ENCODE measurements at regions not wholly inside any gene's neighbourhood (a gene's known extent, or its start where the extent isn't known, plus 50 kb on each side); places are given as distances from the start of the nearest gene placed in this dataset.

- Histone ChIP-seq H3K4me3 (no peak overlapping the region), H3K27ac (no peak overlapping the region), H3K36me3 (no peaks in the 10 kb centered on the region), H3K4me1 (no peaks in the 10 kb centered on the region), H3K27me3 (no peaks in the 10 kb centered on the region), H3K9me3 (no peaks in the 10 kb centered on the region)
- TF ChIP-seq POLR2AphosphoS5 (IDR thresholded peaks at IDR 0.05): no peak
- no peak for TF ChIP-seq CTCF (IDR thresholded peaks at IDR 0.05)
- no peak for TF ChIP-seq EP300 (IDR thresholded peaks at IDR 0.05; ENCODE audit: low read depth)
- no peak for TF ChIP-seq POLR2A (IDR thresholded peaks at IDR 0.05)
- intact Hi-C loops (cut with DNase I; ENCODE audit: low total_unique reads): no loop called here
- in situ Hi-C loops (cut with MboI; ENCODE audit: low pct_ligation_motif_present in 1 of 4, low pct_unique_long_range_greater_than_20kb in 1 of 4, low sequenced_read_pairs in 3 of 4): no loop called here
- DNase-seq: no peak
Observed at GRCh38 chr4:96166806-96167205, 326.9 kb downstream of the PDHA2 start.

GRCh38 chr4:96170198-96170597 lies 330.3 kb downstream of the PDHA2 start:
- Histone ChIP-seq H3K27ac (no peak overlapping the region), H3K36me3 (no peaks in the 10 kb centered on the region), H3K9me3 (no peaks in the 10 kb centered on the region), H3K27me3 (no peaks in the 10 kb centered on the region), H3K4me1 (no peaks in the 10 kb centered on the region), H3K4me3 (no peak overlapping the region)
- intact Hi-C loops (cut with DNase I; ENCODE audit: low total_unique reads) (no loop called here), in situ Hi-C loops (cut with MboI; ENCODE audit: low pct_ligation_motif_present in 1 of 4, low pct_unique_long_range_greater_than_20kb in 1 of 4, low sequenced_read_pairs in 3 of 4) (no loop called here)
- TF ChIP-seq POLR2AphosphoS5 (IDR thresholded peaks at IDR 0.05) (no peak), EP300 (IDR thresholded peaks at IDR 0.05; ENCODE audit: low read depth) (no peak), POLR2A (IDR thresholded peaks at IDR 0.05) (no peak), CTCF (IDR thresholded peaks at IDR 0.05) (no peak)
- 80 to 95% methylated on average over 1 to 14 of the region's 14 CpGs for WGBS, 2 donors (ENCODE audit: low coverage in 1 of 2)
- DNase-seq: no peak

GRCh38 chr4:96173756-96174155 lies 333.9 kb downstream of the PDHA2 start:
- in situ Hi-C loops (cut with MboI; ENCODE audit: low pct_ligation_motif_present in 1 of 4, low pct_unique_long_range_greater_than_20kb in 1 of 4, low sequenced_read_pairs in 3 of 4) (no loop called here), intact Hi-C loops (cut with DNase I; ENCODE audit: low total_unique reads) (no loop called here)
- Histone ChIP-seq H3K27me3 (no peaks in the 10 kb centered on the region), H3K27ac (no peak overlapping the region), H3K4me1 (no peaks in the 10 kb centered on the region), H3K36me3 (no peaks in the 10 kb centered on the region), H3K4me3 (no peak overlapping the region), H3K9me3 (no peaks in the 10 kb centered on the region)
- DNase-seq: no peak
- no peak for TF ChIP-seq POLR2A (IDR thresholded peaks at IDR 0.05)
- no peak for TF ChIP-seq POLR2AphosphoS5 (IDR thresholded peaks at IDR 0.05)
- no peak for TF ChIP-seq EP300 (IDR thresholded peaks at IDR 0.05; ENCODE audit: low read depth)
- WGBS, 2 donors (ENCODE audit: low coverage in 1 of 2): 49 to 55% methylated on average over 3 of the region's 3 CpGs

- intact Hi-C loops (cut with DNase I; ENCODE audit: low total_unique reads): no loop called here
- Histone ChIP-seq H3K27ac (no peak overlapping the region), H3K27me3 (no peaks in the 10 kb centered on the region), H3K4me1 (no peaks in the 10 kb centered on the region), H3K4me3 (no peak overlapping the region), H3K9me3 (no peaks in the 10 kb centered on the region), H3K36me3 (no peaks in the 10 kb centered on the region)
- TF ChIP-seq EP300 (IDR thresholded peaks at IDR 0.05; ENCODE audit: low read depth) (no peak), POLR2AphosphoS5 (IDR thresholded peaks at IDR 0.05) (no peak), POLR2A (IDR thresholded peaks at IDR 0.05) (no peak), CTCF (IDR thresholded peaks at IDR 0.05) (no peak)
- no peak for DNase-seq
- in situ Hi-C loops (cut with MboI; ENCODE audit: low pct_ligation_motif_present in 1 of 4, low pct_unique_long_range_greater_than_20kb in 1 of 4, low sequenced_read_pairs in 3 of 4): no loop called here
- 66 to 71% methylated on average over 4 of the region's 4 CpGs for WGBS, 2 donors (ENCODE audit: low coverage in 1 of 2)
Observed at GRCh38 chr4:96175871-96176270, 336.0 kb downstream of the PDHA2 start.

- no peak overlapping the region for H3K27ac ChIP-seq
- H3K4me1 ChIP-seq: no peaks in the 10 kb centered on the region
- intact Hi-C loops (cut with DNase I; ENCODE audit: low total_unique reads): no loop called here
- in situ Hi-C loops (cut with MboI; ENCODE audit: low pct_ligation_motif_present in 1 of 4, low pct_unique_long_range_greater_than_20kb in 1 of 4, low sequenced_read_pairs in 3 of 4): no loop called here
- DNase-seq: no peak
- no peak overlapping the region for H3K4me3 ChIP-seq
- TF ChIP-seq POLR2AphosphoS5 (IDR thresholded peaks at IDR 0.05) (no peak), EP300 (IDR thresholded peaks at IDR 0.05; ENCODE audit: low read depth) (no peak), POLR2A (IDR thresholded peaks at IDR 0.05) (no peak), CTCF (IDR thresholded peaks at IDR 0.05) (no peak)
- H3K9me3 ChIP-seq: no peaks in the 10 kb centered on the region
- no peaks in the 10 kb centered on the region for H3K36me3 ChIP-seq
- no peaks in the 10 kb centered on the region for H3K27me3 ChIP-seq
- 34 to 44% methylated on average over 3 of the region's 3 CpGs for WGBS, 2 donors (ENCODE audit: low coverage in 1 of 2)
Observed at GRCh38 chr4:96183611-96184010, 343.7 kb downstream of the PDHA2 start.

Data from transverse colon (tissue), 4 donors.